ENCODE measurements at regions not wholly inside any gene's neighbourhood (a gene's known extent, or its start where the extent isn't known, plus 50 kb on each side); places are given as distances from the start of the nearest gene placed in this dataset.

DNA sequence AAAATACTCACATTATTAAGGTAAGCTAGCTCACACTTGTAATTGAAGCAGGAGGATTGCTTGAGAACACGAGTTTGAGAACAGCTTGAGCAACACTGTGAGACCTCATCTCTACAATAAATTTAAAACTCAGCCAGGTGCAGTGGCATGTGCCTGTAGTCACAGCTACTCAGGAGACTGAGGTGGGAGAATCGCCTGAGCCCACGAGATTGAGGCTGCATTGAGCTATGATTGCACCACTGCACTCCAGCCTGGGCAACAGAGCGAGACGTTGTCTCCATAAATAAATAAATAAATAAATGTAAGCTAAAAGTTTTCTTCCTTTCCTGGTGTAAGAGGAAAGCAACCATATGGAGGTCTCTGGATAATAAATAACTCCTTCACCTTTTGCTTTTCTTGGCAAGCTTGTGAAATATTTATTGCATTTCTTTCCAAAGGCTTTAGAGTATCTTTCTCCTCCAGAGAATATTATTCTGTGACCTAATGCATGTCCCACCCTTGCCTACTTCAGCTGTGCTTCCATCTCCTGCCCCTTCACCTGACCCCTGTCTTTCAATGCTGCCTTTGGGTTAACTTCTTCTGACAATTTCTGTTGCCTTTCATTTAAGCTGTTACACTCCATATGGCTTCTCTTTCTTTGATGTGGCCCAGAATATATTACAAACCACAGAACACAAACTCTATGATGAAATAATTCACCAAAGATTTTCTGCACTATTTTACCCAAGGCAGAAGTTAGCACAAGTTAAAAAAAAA lies 280.7 kb upstream of the RND3 start:
- no peak for DNase-seq

GRCh38 chr2:150762571-150762970 lies 275.1 kb upstream of the RND3 start:
- DNase-seq, result no peak

GRCh38 chr2:150759531-150759930 lies 272.1 kb upstream of the RND3 start:
- DNase-seq, result no peak

DNA sequence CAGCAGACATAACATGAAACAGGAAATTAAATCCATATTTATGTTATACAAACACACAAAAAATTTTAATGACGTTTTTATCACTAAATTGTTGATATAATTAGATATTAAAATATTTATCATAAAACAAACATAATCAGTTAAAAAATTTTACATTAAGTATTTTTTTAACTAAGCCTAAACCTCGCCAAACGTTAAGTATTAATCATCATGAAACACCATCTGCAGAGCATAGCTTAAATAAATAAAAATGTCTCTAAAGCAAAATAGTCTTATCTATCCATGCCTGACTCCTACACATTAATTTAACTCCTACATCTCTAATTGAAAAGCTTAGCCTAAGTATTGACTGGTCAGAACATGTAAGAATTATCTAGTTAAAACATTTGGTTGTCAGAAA lies 271.6 kb upstream of the RND3 start:
- no peak for DNase-seq

- no peak for DNase-seq
Observed at GRCh38 chr2:150752229-150752628, 264.8 kb upstream of the RND3 start.

DNA sequence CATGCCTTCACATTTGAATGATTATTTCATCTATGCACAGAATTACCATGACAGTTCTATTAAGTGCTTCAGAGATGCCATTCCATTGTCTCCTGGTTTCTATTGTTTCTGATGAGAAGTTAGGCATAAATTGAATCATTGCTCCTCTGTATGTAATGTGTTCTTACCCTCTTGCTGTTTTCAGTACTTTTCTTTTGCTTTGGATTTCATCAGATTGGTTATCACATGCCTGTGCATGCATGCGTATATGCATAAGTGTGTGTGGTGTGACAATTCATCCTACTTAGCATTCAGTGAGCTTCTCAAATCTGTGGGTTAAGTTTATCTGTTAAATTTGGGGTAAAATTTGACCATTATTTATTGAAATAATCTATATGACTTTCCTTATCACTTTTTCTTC lies 263.3 kb upstream of the RND3 start:
- DNase-seq, result no peak

DNA sequence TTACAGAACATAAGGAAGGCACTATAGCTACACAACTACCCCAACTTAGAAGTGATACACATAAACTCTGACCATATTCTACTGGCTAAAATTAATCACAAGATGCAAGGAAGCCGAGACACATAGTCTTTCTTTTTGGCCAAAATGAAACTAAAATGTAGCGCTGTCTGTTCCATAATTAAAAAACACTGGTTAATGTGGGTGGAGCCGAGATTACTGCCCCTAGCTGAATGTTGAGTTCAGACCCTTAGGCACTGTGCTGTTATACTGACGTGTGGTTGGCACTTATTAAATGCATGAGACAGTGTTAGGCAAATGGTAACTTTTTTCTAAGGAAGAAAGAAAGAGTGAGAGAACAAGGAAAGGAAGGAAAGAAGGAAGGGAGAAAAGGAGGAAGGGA lies 254.6 kb upstream of the RND3 start:
- no peak for DNase-seq

GRCh38 chr2:150735894-150736498 lies 248.5 kb upstream of the RND3 start:
- no peak for DNase-seq

GRCh38 chr2:150733051-150733618 lies 245.7 kb upstream of the RND3 start:
- no peak for DNase-seq

GRCh38 chr2:150732491-150732890 lies 245.0 kb upstream of the RND3 start:
- DNase-seq, result no peak

DNA sequence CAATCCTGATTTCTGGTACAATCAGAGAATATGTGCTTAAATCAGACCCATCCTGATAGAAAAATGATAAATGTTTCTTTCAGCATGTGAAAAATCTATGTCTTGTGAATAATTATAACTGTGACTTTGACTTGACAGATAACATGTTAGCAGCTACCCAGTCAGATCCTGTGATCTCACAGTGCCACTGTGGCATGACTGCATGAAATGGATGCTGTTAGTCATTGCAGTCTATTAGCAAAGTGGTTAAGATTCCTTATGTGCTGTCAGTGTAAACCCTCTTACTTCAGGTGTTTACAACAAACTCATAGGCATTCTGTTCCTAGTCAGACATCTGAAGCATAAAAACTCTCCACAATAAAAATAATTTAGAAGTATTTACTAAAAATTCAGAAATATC lies 244.6 kb upstream of the RND3 start:
- DNase-seq, result no peak

GRCh38 chr2:150729495-150729955 lies 242.1 kb upstream of the RND3 start:
- no peak for DNase-seq

DNA sequence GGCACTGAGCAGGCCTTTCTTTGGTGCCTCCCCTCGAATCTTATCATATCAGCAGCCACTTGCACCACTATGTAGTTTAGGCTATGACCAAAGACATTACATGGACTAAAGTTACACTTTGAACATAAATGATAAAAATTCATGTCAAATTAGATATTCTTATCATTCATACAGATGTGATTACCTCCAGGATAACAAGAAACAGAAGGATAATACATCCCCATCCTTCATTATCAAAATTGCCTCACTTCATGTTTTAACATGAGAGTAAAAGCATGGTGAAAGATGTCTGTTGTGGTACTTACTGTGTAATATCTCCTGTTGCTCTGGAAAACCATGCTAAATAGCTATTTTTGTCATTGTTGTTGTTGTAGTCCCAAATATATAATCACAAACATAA lies 230.8 kb upstream of the RND3 start:
- DNase-seq, result no peak

GRCh38 chr2:150716186-150716585 lies 228.7 kb upstream of the RND3 start:
- DNase-seq, result no peak

DNA sequence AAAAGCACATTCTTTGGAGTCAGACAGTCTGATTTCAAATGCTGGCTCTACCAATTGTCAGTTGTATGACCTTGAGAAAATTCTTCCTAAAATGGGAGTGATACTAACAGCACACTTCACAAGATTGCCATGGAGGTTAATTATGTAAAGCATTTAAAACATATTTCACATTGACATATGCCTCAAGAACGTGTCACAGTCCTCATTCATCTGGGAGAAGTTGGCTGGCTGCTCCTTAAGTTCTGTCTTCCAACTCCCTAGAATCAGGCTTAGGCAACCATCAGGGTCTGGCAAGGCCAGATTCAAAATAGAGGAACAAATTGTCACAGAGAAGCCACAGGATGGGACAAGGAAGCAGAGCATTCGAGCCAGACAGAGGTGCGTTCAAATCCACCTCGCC lies 228.0 kb upstream of the RND3 start:
- no peak for DNase-seq

DNA sequence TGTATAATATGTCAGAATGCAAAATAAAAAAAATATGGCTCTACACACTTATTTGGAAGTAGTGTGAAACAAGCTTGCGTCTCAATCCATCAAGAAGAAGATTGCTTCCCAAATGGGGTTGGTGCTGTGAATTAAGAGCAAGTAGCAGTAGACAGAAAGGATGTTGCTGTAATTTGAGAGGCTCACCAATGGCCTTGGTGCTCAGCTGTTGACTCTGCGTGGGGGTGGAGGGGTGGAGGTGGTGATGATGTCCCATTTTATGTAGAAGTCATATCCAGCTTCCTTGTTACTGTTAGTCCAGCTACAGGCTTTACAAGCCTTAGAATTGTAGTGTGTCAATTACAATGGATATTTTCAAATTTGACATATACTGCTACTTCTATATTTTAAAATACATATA lies 223.4 kb upstream of the RND3 start:
- DNase-seq, result no peak

GRCh38 chr2:150710041-150710440 lies 222.6 kb upstream of the RND3 start:
- no peak for DNase-seq

GRCh38 chr2:150706561-150706960 lies 219.1 kb upstream of the RND3 start:
- DNase-seq, result no peak

- DNase-seq, result no peak
Observed at GRCh38 chr2:150705767-150706166, 218.3 kb upstream of the RND3 start.

DNA sequence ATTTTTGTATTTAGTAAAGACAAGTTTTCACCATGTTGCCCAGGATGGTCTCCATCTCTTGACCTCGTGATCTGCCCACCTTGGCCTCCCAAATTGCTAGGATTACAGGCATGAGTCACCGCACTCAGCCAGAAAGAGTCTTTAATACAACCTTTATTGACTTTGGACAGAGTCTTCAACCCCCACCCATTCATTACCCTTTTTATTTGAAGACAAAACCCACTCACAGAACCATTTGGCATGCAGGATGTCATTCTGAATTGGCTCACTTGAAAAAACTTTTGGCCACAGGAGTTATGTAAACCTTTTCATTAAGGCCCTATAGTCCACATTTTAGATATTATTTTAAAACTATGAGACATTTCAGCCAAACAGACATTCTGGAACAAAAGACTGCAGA lies 217.9 kb upstream of the RND3 start:
- DNase-seq, result no peak

- DNase-seq, result no peak
Observed at GRCh38 chr2:150702791-150703190, 215.3 kb upstream of the RND3 start.

DNA sequence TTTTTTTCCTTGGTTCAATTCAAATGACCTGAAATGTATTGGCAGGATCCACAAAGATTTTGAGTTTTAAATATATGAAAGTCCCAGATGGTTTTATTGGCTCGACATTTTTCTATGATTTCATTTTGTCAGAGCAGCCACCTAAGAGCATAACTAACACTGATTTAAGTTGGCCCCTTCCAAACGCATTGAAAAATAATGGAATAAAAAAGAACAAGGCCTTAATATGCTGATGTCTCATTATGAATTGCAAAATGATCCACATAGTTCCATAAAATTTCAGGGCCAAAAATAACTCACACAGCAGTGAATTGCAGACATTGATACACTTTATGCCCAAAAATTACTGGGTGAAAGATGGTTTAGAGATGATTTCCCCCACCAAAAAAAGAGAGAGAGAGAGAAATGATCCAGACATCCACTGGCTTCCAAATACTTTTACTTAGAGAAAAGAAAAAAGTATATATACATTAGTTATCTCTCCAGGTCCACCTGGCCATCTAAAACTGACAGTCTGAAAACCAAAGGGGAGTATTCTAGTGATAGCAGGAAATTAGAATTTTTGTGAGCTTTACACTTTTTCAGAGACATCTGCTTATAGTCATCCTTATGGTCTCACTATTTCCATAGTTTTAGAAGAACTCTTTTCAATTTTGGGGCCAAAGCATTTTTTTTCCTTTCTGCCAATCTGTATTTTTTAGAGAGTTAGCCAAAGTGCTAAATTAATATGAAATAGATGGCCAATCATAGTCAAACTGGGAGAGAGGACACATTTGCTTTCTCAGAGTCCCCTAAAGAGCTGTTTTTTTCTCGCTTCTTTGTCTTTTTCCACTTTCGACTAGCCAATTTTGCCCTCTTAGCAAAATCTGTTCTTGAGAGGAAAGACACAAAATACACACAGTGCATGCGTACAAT lies 213.5 kb upstream of the RND3 start:
- no peak for DNase-seq

- no peak for DNase-seq
Observed at GRCh38 chr2:150699218-150699617, 211.8 kb upstream of the RND3 start.
